ENCODE measurements at regions not wholly inside any gene's neighbourhood (a gene's known extent, or its start where the extent isn't known, plus 50 kb on each side); places are given as distances from the start of the nearest gene placed in this dataset.
"Not testable (repeated sequence)": the region's sequence is repeated elsewhere in the genome, so short reads cannot be mapped to it uniquely, and the experiment has no call there.

DNA sequence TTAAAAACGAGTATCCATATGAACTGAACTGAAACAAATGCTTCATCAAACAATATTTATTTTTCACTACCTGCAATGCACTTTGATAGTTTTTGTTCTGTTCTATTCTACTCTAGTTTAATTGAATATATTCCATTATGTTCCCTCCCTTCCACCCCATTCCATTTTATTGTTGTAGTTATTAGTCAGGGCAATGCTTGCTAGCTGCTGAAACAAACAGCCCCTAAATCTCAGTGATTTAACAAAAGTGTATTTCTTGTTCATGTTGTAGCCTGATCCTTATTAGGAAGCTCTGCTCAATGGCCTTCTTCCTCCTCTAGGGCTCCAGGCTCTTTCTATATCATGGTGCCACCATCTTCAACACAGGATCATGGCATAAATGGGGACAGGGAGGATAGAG lies 122.3 kb upstream of the RAI2 start:
- Histone ChIP-seq H3K27me3 (replicated peaks in 1 of 2; ENCODE audit: control insufficient read depth in 2 of 2, extremely low read depth in 1 of 2, insufficient read depth in 2 of 2, low read length in 1 of 2) (no peaks in the 10 kb centered on the region), H3K4me1 (ENCODE audit: control insufficient read depth in 1 of 2, extremely low read depth in 1 of 2, insufficient read depth in 2 of 2, low read length in 2 of 2) (peaks cover 10 to 12% of the 10 kb centered on the region in 2 experiments), H3K4me3 (ENCODE audit: control insufficient read depth in 1 of 2, extremely low read depth in 1 of 2, low read length in 1 of 2) (no peak overlapping the region), H3K36me3 (ENCODE audit: control insufficient read depth in 2 of 2, extremely low read depth in 1 of 2, insufficient read depth in 1 of 2, low read length in 1 of 2) (no peaks in the 10 kb centered on the region), H3K9me3 (no peaks in the 10 kb centered on the region), H3K27ac (ENCODE audit: low read length) (no peak overlapping the region)
- no peak overlapping the region for H3K4me3 Mint-ChIP-seq
- ATAC-seq (replicated peaks in 1 of 4) (no peak), DNase-seq (no peak)
- ChIA-PET CTCF (no interaction called here), POLR2A (no interaction called here)
- peaks cover 0 to 4% of the 10 kb centered on the region in 2 donors for H3K27me3 Mint-ChIP-seq
- H3K9me3 Mint-ChIP-seq, result no peaks in the 10 kb centered on the region
- H3K4me1 Mint-ChIP-seq, result peaks cover 29 to 31% (median 30%) of the 10 kb centered on the region in 3 donors
- H3K36me3 Mint-ChIP-seq, result no peaks in the 10 kb centered on the region
- no CpG with 5 or more reads among the region's 1 CpG for WGBS (ENCODE audit: insufficient coverage)
- no peak overlapping the region for H3K27ac Mint-ChIP-seq

DNA sequence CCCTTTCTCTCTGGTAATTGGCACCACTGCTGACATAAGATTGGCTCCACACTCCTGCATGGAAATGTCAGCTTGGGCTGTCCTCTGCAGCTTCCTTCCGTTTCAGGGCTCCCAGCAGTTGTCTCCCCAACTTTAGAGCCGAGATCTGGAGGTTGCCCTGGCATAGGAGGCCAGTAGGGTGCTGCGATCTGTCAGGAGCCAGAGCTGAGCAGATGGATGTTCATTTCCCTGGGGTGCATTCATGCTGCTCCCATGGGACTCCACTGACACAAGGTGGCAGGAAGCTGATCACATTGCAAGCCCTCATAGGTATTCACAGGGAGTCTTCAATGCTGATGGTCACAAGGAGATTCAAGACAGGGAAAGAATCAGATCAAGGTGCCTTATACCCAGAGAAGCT lies 116.6 kb upstream of the RAI2 start:
- no peaks in the 10 kb centered on the region for H3K4me1 ChIP-seq (ENCODE audit: control insufficient read depth in 1 of 2, extremely low read depth in 1 of 2, insufficient read depth in 2 of 2, low read length in 2 of 2)
- Mint-ChIP-seq H3K27ac (no peak overlapping the region), H3K4me1 (no peaks in the 10 kb centered on the region), H3K36me3 (no peaks in the 10 kb centered on the region), H3K27me3 (peaks cover 0 to 7% of the 10 kb centered on the region in 2 donors), H3K9me3 (no peaks in the 10 kb centered on the region), H3K4me3 (no peak overlapping the region)
- ChIA-PET CTCF (no interaction called here), POLR2A (no interaction called here)
- H3K4me3 ChIP-seq (ENCODE audit: control insufficient read depth in 1 of 2, extremely low read depth in 1 of 2, low read length in 1 of 2), result no peak overlapping the region
- no peaks in the 10 kb centered on the region for H3K27me3 ChIP-seq (replicated peaks in 1 of 2; ENCODE audit: control insufficient read depth in 2 of 2, extremely low read depth in 1 of 2, insufficient read depth in 2 of 2, low read length in 1 of 2)
- no peak for DNase-seq
- no peaks in the 10 kb centered on the region for H3K36me3 ChIP-seq (ENCODE audit: control insufficient read depth in 2 of 2, extremely low read depth in 1 of 2, insufficient read depth in 1 of 2, low read length in 1 of 2)
- WGBS (ENCODE audit: insufficient coverage), result 38% methylated on average over 1 of the region's 3 CpGs
- no peak for ATAC-seq (replicated peaks in 1 of 4)
- no peak overlapping the region for H3K27ac ChIP-seq (ENCODE audit: low read length)
- no peaks in the 10 kb centered on the region for H3K9me3 ChIP-seq

DNA sequence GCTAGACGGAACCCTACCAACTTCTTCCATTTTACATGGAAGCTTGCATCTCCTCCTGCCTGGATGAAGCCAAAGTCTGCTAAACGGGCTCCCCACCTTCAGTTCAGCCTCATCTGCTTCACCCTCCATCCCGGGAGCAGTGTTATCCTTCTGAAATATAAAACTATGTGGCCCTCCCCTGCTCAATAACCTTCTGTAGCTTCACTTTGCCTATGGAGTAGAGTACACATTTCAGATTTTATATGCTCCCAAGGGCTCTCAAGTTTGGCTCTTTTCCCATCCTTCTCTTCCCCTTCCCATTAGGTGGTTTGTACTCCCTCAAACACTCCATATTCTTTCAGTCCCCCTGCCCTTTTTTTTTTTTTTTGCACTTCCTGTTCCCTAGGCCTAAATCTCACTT lies 115.9 kb upstream of the RAI2 start:
- Mint-ChIP-seq H3K4me1 (no peaks in the 10 kb centered on the region), H3K9me3 (no peaks in the 10 kb centered on the region)
- no CpG with 5 or more reads among the region's 3 CpGs for WGBS (ENCODE audit: insufficient coverage)

DNA sequence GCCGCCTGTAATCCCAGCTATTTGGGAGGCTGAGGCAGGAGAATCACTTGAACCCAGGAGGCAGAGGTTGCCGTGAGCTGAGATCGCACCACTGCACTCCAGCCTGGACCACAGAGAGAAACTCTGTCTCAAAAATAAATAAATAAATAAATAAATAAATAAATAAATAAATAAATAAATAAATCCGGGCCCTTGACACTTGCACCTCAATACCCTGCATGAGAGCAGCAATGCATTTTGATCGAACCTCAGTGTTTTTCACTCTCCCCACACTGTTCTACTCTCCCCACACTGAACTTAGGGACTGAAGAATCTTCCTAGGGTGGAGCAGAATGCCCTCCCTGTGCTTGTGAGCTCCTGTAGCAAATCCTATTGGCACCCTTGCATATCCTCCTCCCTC lies 114.3 kb upstream of the RAI2 start:
- POLR2A ChIA-PET; ATAC-seq (replicated peaks in 1 of 4); H3K36me3 Mint-ChIP-seq: not testable (repeated sequence)

More for the DNA sequence above, 115.9 kb upstream of the RAI2 start:
- no peak for ATAC-seq (replicated peaks in 1 of 4)
- Mint-ChIP-seq H3K27me3 (peaks cover 0 to 7% of the 10 kb centered on the region in 2 donors), H3K27ac (no peak overlapping the region), H3K4me3 (no peak overlapping the region), H3K36me3 (no peaks in the 10 kb centered on the region)
- DNase-seq, result no peak
- Histone ChIP-seq H3K36me3 (ENCODE audit: control insufficient read depth in 2 of 2, extremely low read depth in 1 of 2, insufficient read depth in 1 of 2, low read length in 1 of 2) (no peaks in the 10 kb centered on the region), H3K4me1 (ENCODE audit: control insufficient read depth in 1 of 2, extremely low read depth in 1 of 2, insufficient read depth in 2 of 2, low read length in 2 of 2) (no peaks in the 10 kb centered on the region), H3K9me3 (no peaks in the 10 kb centered on the region), H3K4me3 (ENCODE audit: control insufficient read depth in 1 of 2, extremely low read depth in 1 of 2, low read length in 1 of 2) (no peak overlapping the region), H3K27ac (ENCODE audit: low read length) (no peak overlapping the region), H3K27me3 (replicated peaks in 1 of 2; ENCODE audit: control insufficient read depth in 2 of 2, extremely low read depth in 1 of 2, insufficient read depth in 2 of 2, low read length in 1 of 2) (no peaks in the 10 kb centered on the region)
- CTCF ChIA-PET, result no interaction called here
- POLR2A ChIA-PET, result no interaction called here

DNA sequence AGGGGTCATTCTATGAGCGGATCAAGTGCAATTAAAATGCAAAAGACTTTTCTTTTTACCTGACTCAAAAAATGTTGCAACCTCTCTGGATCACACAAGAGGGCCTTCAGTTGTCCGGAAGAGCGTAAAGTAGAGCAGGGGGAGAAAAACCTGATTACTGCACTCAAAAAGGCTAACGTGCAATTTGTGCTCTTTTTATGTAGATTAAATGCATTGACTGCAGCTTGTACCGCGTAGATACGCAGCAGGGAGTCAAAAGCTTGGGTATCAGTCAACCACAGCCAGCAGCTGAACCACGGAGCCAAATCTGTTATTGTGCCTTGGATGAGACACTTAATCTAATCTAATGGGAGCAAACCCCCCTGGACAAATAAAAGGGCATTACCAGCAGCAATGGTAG lies 107.3 kb upstream of the RAI2 start:
- DNase-seq (no peak), ATAC-seq (replicated peaks in 1 of 4) (no peak)
- no peak overlapping the region for H3K27ac Mint-ChIP-seq
- WGBS (ENCODE audit: insufficient coverage), result no CpG with 5 or more reads among the region's 8 CpGs
- peaks cover 0 to 7% of the 10 kb centered on the region in 2 donors for H3K27me3 Mint-ChIP-seq
- H3K27ac ChIP-seq (ENCODE audit: low read length), result no peak overlapping the region
- no peaks in the 10 kb centered on the region for H3K36me3 Mint-ChIP-seq
- H3K27me3 ChIP-seq (replicated peaks in 1 of 2; ENCODE audit: control insufficient read depth in 2 of 2, extremely low read depth in 1 of 2, insufficient read depth in 2 of 2, low read length in 1 of 2), result no peaks in the 10 kb centered on the region
- no peaks in the 10 kb centered on the region for H3K4me1 ChIP-seq (ENCODE audit: control insufficient read depth in 1 of 2, extremely low read depth in 1 of 2, insufficient read depth in 2 of 2, low read length in 2 of 2)
- no peaks in the 10 kb centered on the region for H3K36me3 ChIP-seq (ENCODE audit: control insufficient read depth in 2 of 2, extremely low read depth in 1 of 2, insufficient read depth in 1 of 2, low read length in 1 of 2)
- no peaks in the 10 kb centered on the region for H3K9me3 Mint-ChIP-seq
- H3K4me1 Mint-ChIP-seq, result no peaks in the 10 kb centered on the region
- CTCF ChIA-PET, result no interaction called here
- no peak overlapping the region for H3K4me3 Mint-ChIP-seq
- no peaks in the 10 kb centered on the region for H3K9me3 ChIP-seq
- H3K4me3 ChIP-seq (ENCODE audit: control insufficient read depth in 1 of 2, extremely low read depth in 1 of 2, low read length in 1 of 2), result no peak overlapping the region
- POLR2A ChIA-PET, result no interaction called here

More for the DNA sequence above, 114.3 kb upstream of the RAI2 start:
- H3K27ac Mint-ChIP-seq; H3K27me3 ChIP-seq (replicated peaks in 1 of 2; ENCODE audit: control insufficient read depth in 2 of 2, extremely low read depth in 1 of 2, insufficient read depth in 2 of 2, low read length in 1 of 2); H3K4me3 Mint-ChIP-seq; H3K27me3 Mint-ChIP-seq; DNase-seq; CTCF ChIA-PET; H3K4me1 ChIP-seq (ENCODE audit: control insufficient read depth in 1 of 2, extremely low read depth in 1 of 2, insufficient read depth in 2 of 2, low read length in 2 of 2); H3K9me3 ChIP-seq; H3K4me1 Mint-ChIP-seq; H3K4me3 ChIP-seq (ENCODE audit: control insufficient read depth in 1 of 2, extremely low read depth in 1 of 2, low read length in 1 of 2); H3K9me3 Mint-ChIP-seq; H3K27ac ChIP-seq (ENCODE audit: low read length); H3K36me3 ChIP-seq (ENCODE audit: control insufficient read depth in 2 of 2, extremely low read depth in 1 of 2, insufficient read depth in 1 of 2, low read length in 1 of 2): not testable (repeated sequence)
- WGBS (ENCODE audit: insufficient coverage), result no CpG with 5 or more reads among the region's 5 CpGs

DNA sequence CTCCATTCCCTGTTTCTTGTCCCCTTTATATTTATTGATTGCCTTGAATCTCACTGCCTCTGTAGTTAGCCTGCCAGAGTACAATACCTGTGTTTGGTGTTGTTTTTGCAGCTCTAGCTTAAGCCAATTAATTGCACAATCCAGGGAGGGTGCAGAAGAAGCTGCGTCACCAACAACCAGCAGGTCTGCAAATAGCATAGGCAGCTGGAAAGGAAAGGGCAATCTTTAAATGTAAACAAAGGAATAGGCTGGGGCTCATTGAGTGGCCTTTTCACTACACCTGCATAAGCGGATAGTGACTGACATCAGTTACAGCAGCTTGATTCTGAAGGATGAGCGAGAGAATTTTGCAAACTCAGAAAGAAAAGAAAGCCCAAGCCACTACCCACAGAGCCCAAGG lies 106.8 kb upstream of the RAI2 start:
- Histone ChIP-seq H3K27ac (ENCODE audit: low read length) (no peak overlapping the region), H3K4me3 (ENCODE audit: control insufficient read depth in 1 of 2, extremely low read depth in 1 of 2, low read length in 1 of 2) (no peak overlapping the region), H3K9me3 (no peaks in the 10 kb centered on the region), H3K27me3 (replicated peaks in 1 of 2; ENCODE audit: control insufficient read depth in 2 of 2, extremely low read depth in 1 of 2, insufficient read depth in 2 of 2, low read length in 1 of 2) (no peaks in the 10 kb centered on the region), H3K4me1 (ENCODE audit: control insufficient read depth in 1 of 2, extremely low read depth in 1 of 2, insufficient read depth in 2 of 2, low read length in 2 of 2) (no peaks in the 10 kb centered on the region), H3K36me3 (ENCODE audit: control insufficient read depth in 2 of 2, extremely low read depth in 1 of 2, insufficient read depth in 1 of 2, low read length in 1 of 2) (no peaks in the 10 kb centered on the region)
- DNase-seq, result no peak
- ATAC-seq (replicated peaks in 1 of 4), result no peak
- WGBS (ENCODE audit: insufficient coverage), result no CpG with 5 or more reads among the region's 3 CpGs
- Mint-ChIP-seq H3K27ac (no peak overlapping the region), H3K36me3 (no peaks in the 10 kb centered on the region), H3K4me1 (no peaks in the 10 kb centered on the region), H3K9me3 (no peaks in the 10 kb centered on the region), H3K4me3 (no peak overlapping the region), H3K27me3 (peaks cover 0 to 7% of the 10 kb centered on the region in 2 donors)
- POLR2A ChIA-PET, result no interaction called here
- CTCF ChIA-PET, result no interaction called here

DNA sequence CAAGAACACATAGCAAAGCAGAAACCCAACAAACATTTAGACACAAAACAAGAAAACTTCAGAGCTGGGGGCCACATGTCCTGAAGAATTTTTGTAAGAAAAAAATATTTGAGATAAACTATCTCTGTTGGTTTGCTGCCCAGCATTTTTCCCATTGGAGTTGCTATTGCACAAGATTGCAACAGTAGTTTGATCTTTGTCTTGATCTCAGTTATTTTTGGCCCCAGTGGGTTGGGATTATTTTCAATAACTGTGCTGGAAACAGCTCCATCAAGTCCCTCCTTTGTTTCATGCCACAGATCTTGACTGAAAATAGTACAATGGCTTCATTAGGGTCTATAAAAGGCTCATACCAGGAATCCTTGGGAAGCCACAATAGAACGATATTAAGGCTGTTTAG lies 103.8 kb upstream of the RAI2 start:
- H3K27ac Mint-ChIP-seq, result no peak overlapping the region
- no peaks in the 10 kb centered on the region for H3K9me3 ChIP-seq
- H3K27ac ChIP-seq (ENCODE audit: low read length), result no peak overlapping the region
- H3K4me1 ChIP-seq (ENCODE audit: control insufficient read depth in 1 of 2, extremely low read depth in 1 of 2, insufficient read depth in 2 of 2, low read length in 2 of 2), result no peaks in the 10 kb centered on the region
- no peaks in the 10 kb centered on the region for H3K36me3 Mint-ChIP-seq
- no peaks in the 10 kb centered on the region for H3K27me3 ChIP-seq (replicated peaks in 1 of 2; ENCODE audit: control insufficient read depth in 2 of 2, extremely low read depth in 1 of 2, insufficient read depth in 2 of 2, low read length in 1 of 2)
- DNase-seq, result no peak
- no peaks in the 10 kb centered on the region for H3K4me1 Mint-ChIP-seq
- CTCF ChIA-PET, result no interaction called here
- no CpG with 5 or more reads among the region's 1 CpG for WGBS (ENCODE audit: insufficient coverage)
- H3K27me3 Mint-ChIP-seq, result peaks cover 0 to 22% of the 10 kb centered on the region in 2 donors
- no peak overlapping the region for H3K4me3 Mint-ChIP-seq
- ATAC-seq (replicated peaks in 1 of 4), result no peak
- H3K9me3 Mint-ChIP-seq, result no peaks in the 10 kb centered on the region
- POLR2A ChIA-PET, result no interaction called here
- no peak overlapping the region for H3K4me3 ChIP-seq (ENCODE audit: control insufficient read depth in 1 of 2, extremely low read depth in 1 of 2, low read length in 1 of 2)
- no peaks in the 10 kb centered on the region for H3K36me3 ChIP-seq (ENCODE audit: control insufficient read depth in 2 of 2, extremely low read depth in 1 of 2, insufficient read depth in 1 of 2, low read length in 1 of 2)

Data from T-cell (primary cell).